HG03139 (cell line): ENCODE measurements at regions not wholly inside any gene's neighbourhood (a gene's known extent, or its start where the extent isn't known, plus 50 kb on each side); places are given as distances from the start of the nearest gene placed in this dataset.
"Not testable (repeated sequence)": the region's sequence is repeated elsewhere in the genome, so short reads cannot be mapped to it uniquely, and the experiment has no call there.

Experiments used
- ATAC-seq: cut with Tn5 transposase; IDR thresholded peaks from one replicate; pipeline ENCODE4 v1.9.1; 2021; ENCODE audit not compliant: unreplicated experiment

- ATAC-seq, result not testable (repeated sequence)
Observed at GRCh38 chr1:219863816-219864215, 64.5 kb downstream of the SLC30A10 start.

GRCh38 chr1:219862366-219862765 lies 66.0 kb downstream of the SLC30A10 start:
- no peak for ATAC-seq

DNA sequence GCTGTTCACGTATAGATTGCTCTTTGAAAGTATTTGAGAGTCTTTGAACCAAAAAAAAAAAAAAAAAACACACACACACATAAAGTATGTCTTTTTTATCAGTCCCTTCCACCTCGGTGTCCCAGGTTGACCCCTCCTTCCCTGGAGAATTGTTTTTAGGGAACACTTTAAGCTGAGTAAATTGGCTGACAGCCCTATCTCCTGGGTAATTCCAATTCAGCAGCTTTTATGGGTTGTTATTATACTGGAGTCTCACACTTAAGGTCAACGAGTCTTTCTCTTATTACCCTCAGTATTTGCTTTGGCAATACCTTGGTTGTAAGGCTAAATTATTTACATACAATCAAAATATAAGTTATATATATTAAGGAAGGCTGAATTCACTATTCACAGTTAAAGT lies 69.4 kb downstream of the SLC30A10 start:
- ATAC-seq, result no peak

GRCh38 chr1:219847215-219847855 lies 81.0 kb downstream of the SLC30A10 start:
- no peak for ATAC-seq

GRCh38 chr1:219839595-219839994 lies 88.8 kb downstream of the SLC30A10 start:
- ATAC-seq, result not testable (repeated sequence)

DNA sequence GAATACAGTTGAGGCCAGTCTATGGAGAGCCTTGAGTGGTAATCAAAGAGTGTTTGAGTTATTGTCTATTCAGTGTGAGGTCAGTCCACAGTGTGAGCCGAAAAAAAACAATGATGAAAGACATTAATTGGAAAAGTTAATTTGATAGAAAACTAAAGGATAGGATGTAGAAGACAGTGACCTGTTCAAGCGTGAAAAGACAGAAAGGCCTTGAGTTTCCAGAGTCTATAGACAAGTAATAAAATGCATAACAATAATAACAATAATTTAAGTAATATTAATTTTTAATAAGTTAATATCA lies 90.4 kb downstream of the SLC30A10 start:
- no peak for ATAC-seq

GRCh38 chr1:219837274-219837993 lies 90.9 kb downstream of the SLC30A10 start:
- no peak for ATAC-seq

- ATAC-seq, result no peak
Observed at GRCh38 chr1:219834314-219834917, 93.9 kb downstream of the SLC30A10 start.

DNA sequence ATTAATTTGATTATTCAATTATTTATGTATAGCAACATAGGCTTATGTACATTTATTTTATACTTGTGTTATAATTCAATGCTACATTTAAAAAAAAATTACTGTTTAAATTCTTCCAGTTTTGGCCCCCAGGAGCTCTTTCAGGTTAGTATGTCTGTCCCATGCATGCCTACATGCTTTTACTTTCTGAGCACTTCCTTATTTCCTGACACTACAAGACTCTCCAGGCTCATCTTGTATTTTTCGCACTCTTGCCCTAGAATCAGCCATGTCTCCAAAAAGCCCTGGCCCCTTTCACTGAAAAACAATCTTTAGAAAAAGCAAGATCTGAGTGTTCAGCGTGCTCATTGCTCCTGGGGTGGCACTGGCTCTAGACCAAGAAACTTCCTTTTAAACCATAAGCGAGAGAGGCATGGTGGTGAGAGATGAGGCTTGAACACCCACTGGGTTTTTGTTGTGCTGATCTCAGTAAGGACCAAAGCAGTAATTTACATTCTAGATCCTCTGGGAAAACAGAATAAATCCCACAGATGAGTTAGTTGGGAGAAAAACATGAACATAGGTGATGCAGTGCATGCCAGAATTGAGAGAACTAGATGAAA lies 95.0 kb downstream of the SLC30A10 start:
- no peak for ATAC-seq

GRCh38 chr1:219826290-219826689 lies 102.1 kb downstream of the SLC30A10 start:
- no peak for ATAC-seq

DNA sequence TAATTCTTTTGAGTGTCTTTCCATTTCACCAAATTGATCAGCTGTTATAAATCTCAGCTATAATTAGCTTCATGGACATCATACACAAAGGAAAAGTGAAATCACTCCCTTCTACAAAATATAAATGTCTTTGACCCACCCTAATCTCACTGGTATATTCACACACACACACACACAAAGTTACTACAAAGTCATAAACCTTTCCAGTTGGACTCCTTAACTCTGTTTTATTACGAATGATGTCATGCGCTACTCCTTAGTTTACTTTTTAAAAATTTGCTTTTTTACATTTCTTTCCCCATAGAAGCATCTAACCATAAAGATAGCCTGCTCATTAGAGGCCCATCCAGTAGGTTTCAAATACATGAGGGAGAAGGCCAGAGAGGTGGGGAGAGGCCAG lies 103.0 kb downstream of the SLC30A10 start:
- no peak for ATAC-seq

- ATAC-seq, result no peak
Observed at GRCh38 chr1:219824338-219824737, 104.0 kb downstream of the SLC30A10 start.

- ATAC-seq, result no peak
Observed at GRCh38 chr1:219820551-219820950, 107.8 kb downstream of the SLC30A10 start.

DNA sequence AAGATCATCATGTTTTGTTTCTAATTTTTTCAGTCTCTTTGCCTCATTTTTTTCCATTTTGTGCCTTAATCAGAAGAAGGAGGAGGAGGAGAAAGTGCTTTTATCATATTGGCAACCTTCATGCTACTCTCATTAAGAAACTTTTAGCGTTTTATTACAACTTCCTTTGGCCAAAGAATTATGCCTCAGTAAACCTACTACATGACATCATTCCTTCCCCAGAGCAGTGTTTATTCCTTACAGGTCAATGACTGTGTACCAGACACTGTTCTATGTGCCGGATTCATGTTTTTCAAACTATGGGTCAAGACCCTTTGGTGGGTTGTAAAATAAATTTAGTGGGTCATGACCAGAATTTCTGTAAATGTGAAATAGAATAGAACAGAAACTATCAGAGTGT lies 110.4 kb downstream of the SLC30A10 start:
- no peak for ATAC-seq

DNA sequence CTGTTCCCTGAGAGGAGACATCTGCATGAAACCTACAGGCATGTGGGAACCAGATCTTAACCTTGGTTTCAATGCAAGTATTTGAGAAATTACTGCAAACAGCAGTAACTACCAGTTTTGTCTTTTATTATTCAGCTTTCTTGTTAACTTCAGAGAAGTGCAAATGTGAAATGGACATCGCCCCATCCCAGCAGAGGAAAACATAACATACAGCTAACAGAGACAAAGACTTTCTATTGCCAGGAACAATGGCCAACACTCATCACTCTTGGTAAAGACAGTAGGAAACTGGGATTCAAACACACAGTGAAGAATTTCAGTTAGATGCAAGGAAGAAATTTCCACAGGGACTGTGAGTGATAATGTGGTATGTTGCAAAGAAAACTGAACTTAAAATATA lies 115.1 kb downstream of the SLC30A10 start:
- no peak for ATAC-seq

- peak; percentile 83 for ATAC-seq
Observed at GRCh38 chr1:219812491-219813203, 115.7 kb downstream of the SLC30A10 start.

GRCh38 chr1:219812086-219812485 lies 116.3 kb downstream of the SLC30A10 start:
- ATAC-seq, result no peak

DNA sequence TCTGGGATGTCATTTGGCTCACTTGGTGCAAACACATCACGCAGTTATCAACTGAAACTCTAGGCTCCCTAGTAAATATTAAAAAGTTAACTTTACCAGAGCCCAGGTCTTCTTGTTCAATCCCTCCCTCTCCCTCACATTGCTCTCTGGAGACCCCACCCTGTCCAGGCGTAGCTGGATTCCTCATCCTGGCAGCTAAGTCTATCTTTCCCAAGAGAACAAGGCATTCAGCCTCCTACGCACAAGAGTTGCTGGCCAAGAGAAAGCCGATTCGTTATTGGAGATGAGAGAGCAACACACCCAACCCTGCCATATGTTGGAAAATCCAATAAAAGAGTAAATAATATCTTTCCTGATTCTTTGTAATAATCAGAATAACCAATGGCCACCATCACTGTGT lies 117.9 kb downstream of the SLC30A10 start:
- no peak for ATAC-seq

DNA sequence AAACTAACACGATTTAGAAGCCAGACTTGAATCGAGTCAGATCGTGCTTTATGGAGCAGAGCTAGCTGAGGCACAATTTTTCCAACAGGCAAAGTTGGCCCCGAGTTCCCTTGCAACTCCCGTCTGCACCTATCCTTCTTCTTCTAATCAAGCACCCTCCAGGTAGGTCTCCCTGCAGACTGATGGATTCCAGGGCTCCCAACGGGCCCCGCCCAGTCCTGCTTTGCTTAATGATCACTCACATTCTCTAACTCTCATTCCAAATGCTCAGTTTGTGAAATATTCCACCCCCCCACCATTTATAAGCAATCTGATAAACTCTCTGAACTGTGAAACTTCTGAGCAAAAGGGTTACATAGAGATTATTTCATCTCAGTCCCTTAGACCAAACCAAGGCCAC lies 119.6 kb downstream of the SLC30A10 start:
- ATAC-seq, result no peak

DNA sequence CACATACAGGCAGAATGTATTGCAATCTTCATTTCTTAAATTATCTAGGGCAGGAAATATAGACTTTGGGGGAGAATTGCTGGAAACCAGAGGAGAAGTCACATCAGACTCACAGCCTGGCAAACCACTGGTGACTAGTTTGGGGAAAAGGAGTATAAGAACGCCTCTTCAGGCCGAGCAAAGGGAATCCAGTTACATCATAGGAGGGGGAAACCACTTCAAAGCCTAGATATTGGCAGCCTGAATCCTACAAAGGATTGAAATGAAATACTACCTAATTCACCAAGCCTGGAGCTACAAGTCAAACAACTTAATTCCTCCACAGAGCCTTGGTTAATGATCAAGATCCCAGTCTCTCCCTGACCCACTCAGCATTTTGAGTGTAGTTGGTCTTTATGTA lies 121.7 kb downstream of the SLC30A10 start:
- ATAC-seq, result no peak

DNA sequence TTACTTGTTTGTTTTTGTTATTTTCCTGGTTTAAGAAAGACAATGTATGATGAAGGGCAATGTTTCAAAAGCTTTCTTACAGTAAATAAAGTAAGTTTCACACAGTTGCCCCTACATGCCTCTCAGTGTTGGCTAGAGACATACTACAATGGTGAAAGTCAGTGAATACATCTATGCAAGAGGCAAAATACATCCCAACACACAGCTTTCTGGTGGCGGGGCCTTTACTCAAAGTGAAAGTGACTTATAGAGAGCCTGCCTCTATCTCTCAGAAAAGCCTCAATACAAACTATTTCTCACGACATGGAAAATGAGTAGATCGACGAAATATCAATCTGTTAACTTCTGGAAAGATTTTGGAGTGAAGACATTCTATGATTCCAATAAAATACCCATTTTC lies 122.3 kb downstream of the SLC30A10 start:
- no peak for ATAC-seq

- no peak for ATAC-seq
Observed at GRCh38 chr1:219805191-219805590, 123.2 kb downstream of the SLC30A10 start.
